ENCODE measurements at regions not wholly inside any gene's neighbourhood (a gene's known extent, or its start where the extent isn't known, plus 50 kb on each side); places are given as distances from the start of the nearest gene placed in this dataset.
A peak's percentile ranks its signal among the peaks of the same experiment; 100 is the strongest.

DNA sequence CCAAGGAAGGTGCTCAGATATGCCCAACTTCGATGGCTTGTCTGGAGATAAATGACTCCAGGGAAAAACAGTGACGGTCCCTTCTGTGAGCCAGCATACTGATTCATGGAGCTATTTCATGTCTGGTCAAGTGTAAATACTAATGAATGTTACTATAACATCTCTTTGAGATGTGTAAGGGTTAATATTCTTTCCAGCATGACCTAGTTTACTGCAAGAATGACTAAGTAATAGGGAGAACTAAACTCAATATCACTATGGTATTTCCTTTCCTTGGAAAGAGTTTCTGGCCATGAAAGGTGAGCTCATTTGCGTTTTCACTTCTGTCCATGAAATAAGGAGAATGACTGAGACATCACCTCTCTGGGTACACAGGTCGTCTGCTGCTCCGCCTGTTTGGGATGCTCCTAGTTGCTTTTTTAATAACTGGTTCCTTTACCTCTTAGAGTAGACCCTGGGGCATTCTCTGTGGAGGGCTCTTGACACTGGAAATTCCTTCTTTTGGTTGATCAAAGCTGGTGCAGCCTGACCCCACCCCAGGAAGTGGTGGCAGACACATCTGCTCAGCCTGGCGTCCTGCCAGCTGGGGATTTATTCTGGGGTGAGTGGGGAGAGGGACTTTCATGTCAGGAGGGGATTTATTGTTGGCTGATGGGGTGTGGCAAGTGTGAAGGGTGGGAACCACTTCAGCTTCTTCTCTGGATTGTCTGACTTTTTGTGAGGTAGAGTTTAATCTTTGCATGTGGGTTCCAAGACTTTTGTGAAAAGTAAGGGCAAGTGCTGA is 250.0 kb upstream of the MPDZ start:
- Histone ChIP-seq H3K36me3 (ENCODE audit: insufficient read depth, low read length) (no peaks in the 10 kb centered on the region), H4K20me1 (ENCODE audit: insufficient read depth, low read length) (no peaks in the 10 kb centered on the region), H3K79me2 (ENCODE audit: insufficient read depth, low read length) (no peaks in the 10 kb centered on the region), H3K4me2 (ENCODE audit: insufficient read depth, low read length) (no peak overlapping the region), H3K27me3 (ENCODE audit: insufficient read depth, low read length) (peaks cover 13% of the 10 kb centered on the region), H3K4me3 (ENCODE audit: insufficient read depth, low read length) (no peak overlapping the region), H3K9me3 (ENCODE audit: low read depth, low read length) (no peaks in the 10 kb centered on the region), H3K4me1 (ENCODE audit: insufficient read depth, low read length) (no peaks in the 10 kb centered on the region), H2AFZ (ENCODE audit: low read length) (no peak overlapping the region), H3K27ac (ENCODE audit: low read depth, low read length) (no peak overlapping the region)
- DNase-seq (ENCODE audit: insufficient read length, low spot score, missing footprints): peak; percentile 10
- TF ChIP-seq, protein P1, sequence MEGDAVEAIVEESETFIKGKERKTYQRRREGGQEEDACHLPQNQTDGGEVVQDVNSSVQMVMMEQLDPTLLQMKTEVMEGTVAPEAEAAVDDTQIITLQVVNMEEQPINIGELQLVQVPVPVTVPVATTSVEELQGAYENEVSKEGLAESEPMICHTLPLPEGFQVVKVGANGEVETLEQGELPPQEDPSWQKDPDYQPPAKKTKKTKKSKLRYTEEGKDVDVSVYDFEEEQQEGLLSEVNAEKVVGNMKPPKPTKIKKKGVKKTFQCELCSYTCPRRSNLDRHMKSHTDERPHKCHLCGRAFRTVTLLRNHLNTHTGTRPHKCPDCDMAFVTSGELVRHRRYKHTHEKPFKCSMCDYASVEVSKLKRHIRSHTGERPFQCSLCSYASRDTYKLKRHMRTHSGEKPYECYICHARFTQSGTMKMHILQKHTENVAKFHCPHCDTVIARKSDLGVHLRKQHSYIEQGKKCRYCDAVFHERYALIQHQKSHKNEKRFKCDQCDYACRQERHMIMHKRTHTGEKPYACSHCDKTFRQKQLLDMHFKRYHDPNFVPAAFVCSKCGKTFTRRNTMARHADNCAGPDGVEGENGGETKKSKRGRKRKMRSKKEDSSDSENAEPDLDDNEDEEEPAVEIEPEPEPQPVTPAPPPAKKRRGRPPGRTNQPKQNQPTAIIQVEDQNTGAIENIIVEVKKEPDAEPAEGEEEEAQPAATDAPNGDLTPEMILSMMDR (IDR thresholded peaks at IDR 0.05; ENCODE audit: extremely low read depth, low read depth, low read length): no peak

DNA sequence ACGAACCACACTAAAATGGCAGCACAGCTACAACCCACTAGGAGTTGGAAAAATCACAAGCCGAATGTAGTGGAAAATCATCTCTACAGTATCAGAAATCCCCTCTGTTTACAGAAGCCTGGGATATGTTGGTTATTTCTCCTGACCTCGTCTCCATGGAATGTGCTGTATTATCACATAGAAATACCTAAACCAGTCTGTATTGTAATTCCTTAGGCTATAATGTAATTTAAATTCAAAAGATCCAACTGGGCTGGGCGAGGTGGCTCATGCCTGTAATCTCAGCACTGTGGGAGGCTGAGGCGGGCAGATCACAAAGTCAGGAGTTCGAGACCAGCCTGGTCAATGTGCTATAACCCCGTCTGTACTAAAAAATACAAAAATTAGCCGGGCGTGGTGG is 244.8 kb upstream of the MPDZ start:
- Histone ChIP-seq H4K20me1 (ENCODE audit: insufficient read depth, low read length) (no peaks in the 10 kb centered on the region), H2AFZ (ENCODE audit: low read length) (no peak overlapping the region), H3K79me2 (ENCODE audit: insufficient read depth, low read length) (no peaks in the 10 kb centered on the region), H3K27me3 (ENCODE audit: insufficient read depth, low read length) (peaks cover 8% of the 10 kb centered on the region), H3K4me3 (ENCODE audit: insufficient read depth, low read length) (no peak overlapping the region), H3K36me3 (ENCODE audit: insufficient read depth, low read length) (no peaks in the 10 kb centered on the region), H3K4me1 (ENCODE audit: insufficient read depth, low read length) (no peaks in the 10 kb centered on the region), H3K27ac (ENCODE audit: low read depth, low read length) (no peak overlapping the region), H3K4me2 (ENCODE audit: insufficient read depth, low read length) (no peak overlapping the region), H3K9me3 (ENCODE audit: low read depth, low read length) (no peaks in the 10 kb centered on the region)
- DNase-seq (ENCODE audit: insufficient read length, low spot score, missing footprints): no peak
- TF ChIP-seq, protein P1 (IDR thresholded peaks at IDR 0.05; ENCODE audit: extremely low read depth, low read depth, low read length): no peak

DNA sequence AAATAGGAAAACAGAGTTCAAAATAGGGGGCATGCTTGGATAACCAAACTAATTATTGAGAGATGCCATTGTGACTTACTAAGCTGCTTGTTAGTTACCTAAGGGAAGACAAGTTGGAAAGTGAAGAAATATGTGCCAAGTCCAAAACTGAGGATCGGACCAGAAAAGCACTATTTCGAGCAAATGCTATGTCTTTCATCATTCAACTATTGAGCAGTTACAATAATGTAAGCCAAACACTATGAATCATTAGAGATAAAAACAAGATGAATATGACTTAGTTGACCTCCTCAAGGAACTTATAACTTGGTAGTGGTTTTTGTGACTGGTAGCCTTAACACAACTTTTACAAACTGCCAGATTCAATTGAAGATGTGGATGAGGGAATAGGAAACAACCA is 240.6 kb upstream of the MPDZ start:
- Histone ChIP-seq H3K9me3 (ENCODE audit: low read depth, low read length) (no peaks in the 10 kb centered on the region), H4K20me1 (ENCODE audit: insufficient read depth, low read length) (no peaks in the 10 kb centered on the region), H3K27me3 (ENCODE audit: insufficient read depth, low read length) (peaks cover 4% of the 10 kb centered on the region), H3K79me2 (ENCODE audit: insufficient read depth, low read length) (no peaks in the 10 kb centered on the region), H3K4me3 (ENCODE audit: insufficient read depth, low read length) (no peak overlapping the region), H3K27ac (ENCODE audit: low read depth, low read length) (no peak overlapping the region), H3K4me2 (ENCODE audit: insufficient read depth, low read length) (no peak overlapping the region), H3K36me3 (ENCODE audit: insufficient read depth, low read length) (no peaks in the 10 kb centered on the region), H3K4me1 (ENCODE audit: insufficient read depth, low read length) (no peaks in the 10 kb centered on the region), H2AFZ (ENCODE audit: low read length) (no peak overlapping the region)
- TF ChIP-seq, protein P1 (IDR thresholded peaks at IDR 0.05; ENCODE audit: extremely low read depth, low read depth, low read length): no peak
- DNase-seq (ENCODE audit: insufficient read length, low spot score, missing footprints): no peak

DNA sequence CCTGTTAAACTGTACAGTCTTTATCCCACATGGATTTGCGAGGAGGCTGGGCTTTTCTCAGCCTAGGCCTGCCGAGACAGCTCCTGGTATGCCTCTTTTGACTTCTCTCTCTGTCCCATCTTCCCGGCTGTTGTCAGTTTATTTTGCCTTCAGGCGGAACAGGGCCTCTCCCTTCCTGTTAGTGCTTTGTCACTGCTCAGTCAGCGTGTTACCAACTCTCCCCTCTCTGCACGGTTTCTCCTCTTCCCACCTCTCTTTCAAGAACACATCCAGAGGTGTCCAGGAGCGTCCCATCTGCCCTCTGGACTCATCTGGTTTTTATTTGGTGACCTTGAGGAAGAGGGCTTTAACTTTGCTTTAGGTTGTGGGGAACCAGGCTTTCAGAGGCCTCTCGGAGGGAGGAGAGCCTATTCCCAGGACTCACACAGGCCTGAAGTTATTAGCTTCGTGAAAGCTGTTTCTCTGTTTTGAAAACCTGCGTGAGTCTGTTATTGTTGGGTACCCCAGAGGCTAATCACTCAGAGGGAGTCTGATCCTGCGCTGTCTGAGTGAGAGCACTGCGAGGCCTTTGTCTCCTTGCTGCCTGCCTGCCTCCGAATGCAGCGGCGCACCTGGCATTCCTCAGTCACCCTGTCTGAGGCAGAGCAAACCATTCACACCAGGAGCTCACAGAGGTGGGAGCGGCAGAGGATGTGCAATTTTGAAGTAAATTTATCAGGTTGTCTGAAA is 234.4 kb upstream of the MPDZ start:
- no peaks in the 10 kb centered on the region for H3K27me3 ChIP-seq (ENCODE audit: insufficient read depth, low read length)
- H3K36me3 ChIP-seq (ENCODE audit: insufficient read depth, low read length): no peaks in the 10 kb centered on the region
- H3K79me2 ChIP-seq (ENCODE audit: insufficient read depth, low read length): no peaks in the 10 kb centered on the region
- no peak overlapping the region for H3K4me2 ChIP-seq (ENCODE audit: insufficient read depth, low read length)
- no peak overlapping the region for H3K4me3 ChIP-seq (ENCODE audit: insufficient read depth, low read length)
- no peaks in the 10 kb centered on the region for H3K9me3 ChIP-seq (ENCODE audit: low read depth, low read length)
- H4K20me1 ChIP-seq (ENCODE audit: insufficient read depth, low read length): no peaks in the 10 kb centered on the region
- peak overlapping the region; percentile 72 for H2AFZ ChIP-seq (ENCODE audit: low read length)
- no peaks in the 10 kb centered on the region for H3K4me1 ChIP-seq (ENCODE audit: insufficient read depth, low read length)
- no peak overlapping the region for H3K27ac ChIP-seq (ENCODE audit: low read depth, low read length)
- TF ChIP-seq, protein P1 (IDR thresholded peaks at IDR 0.05; ENCODE audit: extremely low read depth, low read depth, low read length): no peak
- DNase-seq (ENCODE audit: insufficient read length, low spot score, missing footprints): peak; percentile 3

Data from osteoblast (primary cell).